Activated naive CD4-positive, alpha-beta T cell treated with anti-CD3 and anti-CD28 coated beads, Interleukin-2, amount 50 U/mL, for 24 hours (primary cell): ENCODE measurements at regions not wholly inside any gene's neighbourhood (a gene's known extent, or its start where the extent isn't known, plus 50 kb on each side); places are given as distances from the start of the nearest gene placed in this dataset.

Experiments used
- H3K27ac Mint-ChIP-seq: one replicate; pipeline ENCODE4 v1.8.0; 2021; ENCODE audit warnings: mild to moderate bottlenecking, mixed read lengths
- H3K27me3 Mint-ChIP-seq: one replicate; pipeline ENCODE4 v1.8.0; 2021; ENCODE audit warnings: mixed read lengths
- H3K36me3 Mint-ChIP-seq: one replicate; pipeline ENCODE4 v1.8.0; 2021; ENCODE audit warnings: mixed read lengths
- H3K4me1 Mint-ChIP-seq: one replicate; pipeline ENCODE4 v1.8.0; 2021; ENCODE audit warnings: mixed read lengths
- H3K4me3 Mint-ChIP-seq: one replicate; pipeline ENCODE4 v1.8.0; 2021; ENCODE audit warnings: mild to moderate bottlenecking, mixed read lengths
- H3K9me3 Mint-ChIP-seq: one replicate; pipeline ENCODE4 v1.8.0; 2021; ENCODE audit warnings: mixed read lengths

- Mint-ChIP-seq H3K9me3 (no peaks in the 10 kb centered on the region), H3K27me3 (no peaks in the 10 kb centered on the region), H3K27ac (no peak overlapping the region), H3K4me3 (no peak overlapping the region), H3K36me3 (no peaks in the 10 kb centered on the region), H3K4me1 (no peaks in the 10 kb centered on the region)
Observed at GRCh38 chr17:71942626-71943025, 178.2 kb upstream of the SOX9 start.

- Mint-ChIP-seq H3K9me3 (no peaks in the 10 kb centered on the region), H3K36me3 (no peaks in the 10 kb centered on the region), H3K27ac (no peak overlapping the region), H3K4me3 (no peak overlapping the region), H3K4me1 (no peaks in the 10 kb centered on the region), H3K27me3 (no peaks in the 10 kb centered on the region)
Observed at GRCh38 chr17:71948703-71949422, 172.0 kb upstream of the SOX9 start.

GRCh38 chr17:71959154-71959553, 161.7 kb upstream of the SOX9 start:
- no peaks in the 10 kb centered on the region for H3K36me3 Mint-ChIP-seq
- no peak overlapping the region for H3K4me3 Mint-ChIP-seq
- no peaks in the 10 kb centered on the region for H3K4me1 Mint-ChIP-seq
- peaks cover 1% of the 10 kb centered on the region for H3K27me3 Mint-ChIP-seq
- no peak overlapping the region for H3K27ac Mint-ChIP-seq
- H3K9me3 Mint-ChIP-seq, result peaks cover 11% of the 10 kb centered on the region

- H3K36me3 Mint-ChIP-seq, result no peaks in the 10 kb centered on the region
- no peak overlapping the region for H3K4me3 Mint-ChIP-seq
- peaks cover 3% of the 10 kb centered on the region for H3K9me3 Mint-ChIP-seq
- no peaks in the 10 kb centered on the region for H3K27me3 Mint-ChIP-seq
- H3K4me1 Mint-ChIP-seq, result no peaks in the 10 kb centered on the region
- no peak overlapping the region for H3K27ac Mint-ChIP-seq
Observed at GRCh38 chr17:71963351-71963750, 157.5 kb upstream of the SOX9 start.

GRCh38 chr17:71963791-71964190, 157.0 kb upstream of the SOX9 start:
- no peaks in the 10 kb centered on the region for H3K27me3 Mint-ChIP-seq
- H3K9me3 Mint-ChIP-seq, result peaks cover 3% of the 10 kb centered on the region
- no peaks in the 10 kb centered on the region for H3K36me3 Mint-ChIP-seq
- H3K4me1 Mint-ChIP-seq, result no peaks in the 10 kb centered on the region
- no peak overlapping the region for H3K27ac Mint-ChIP-seq
- H3K4me3 Mint-ChIP-seq, result no peak overlapping the region

GRCh38 chr17:71964559-71964958, 156.3 kb upstream of the SOX9 start:
- Mint-ChIP-seq H3K4me1 (no peaks in the 10 kb centered on the region), H3K27ac (no peak overlapping the region), H3K36me3 (no peaks in the 10 kb centered on the region), H3K4me3 (no peak overlapping the region), H3K27me3 (no peaks in the 10 kb centered on the region), H3K9me3 (peaks cover 3% of the 10 kb centered on the region)

- Mint-ChIP-seq H3K9me3 (no peaks in the 10 kb centered on the region), H3K27me3 (no peaks in the 10 kb centered on the region), H3K27ac (no peak overlapping the region), H3K36me3 (no peaks in the 10 kb centered on the region), H3K4me1 (no peaks in the 10 kb centered on the region), H3K4me3 (no peak overlapping the region)
Observed at GRCh38 chr17:71966055-71966454, 154.8 kb upstream of the SOX9 start.

- no peaks in the 10 kb centered on the region for H3K4me1 Mint-ChIP-seq
- H3K36me3 Mint-ChIP-seq, result no peaks in the 10 kb centered on the region
- no peaks in the 10 kb centered on the region for H3K27me3 Mint-ChIP-seq
- H3K4me3 Mint-ChIP-seq, result no peak overlapping the region
- H3K9me3 Mint-ChIP-seq, result no peaks in the 10 kb centered on the region
- no peak overlapping the region for H3K27ac Mint-ChIP-seq
Observed at GRCh38 chr17:71966459-71967313, 154.1 kb upstream of the SOX9 start.

- no peaks in the 10 kb centered on the region for H3K4me1 Mint-ChIP-seq
- no peaks in the 10 kb centered on the region for H3K27me3 Mint-ChIP-seq
- H3K4me3 Mint-ChIP-seq, result no peak overlapping the region
- peaks cover 4% of the 10 kb centered on the region for H3K9me3 Mint-ChIP-seq
- H3K36me3 Mint-ChIP-seq, result no peaks in the 10 kb centered on the region
- H3K27ac Mint-ChIP-seq, result no peak overlapping the region
Observed at GRCh38 chr17:71969500-71969899, 151.3 kb upstream of the SOX9 start.

- Mint-ChIP-seq H3K27me3 (no peaks in the 10 kb centered on the region), H3K27ac (no peak overlapping the region)
Observed at GRCh38 chr17:71970312-71970711, 150.5 kb upstream of the SOX9 start.

GRCh38 chr17:71974051-71974450, 146.8 kb upstream of the SOX9 start:
- no peaks in the 10 kb centered on the region for H3K4me1 Mint-ChIP-seq
- no peak overlapping the region for H3K4me3 Mint-ChIP-seq
- H3K27ac Mint-ChIP-seq, result no peak overlapping the region
- no peaks in the 10 kb centered on the region for H3K27me3 Mint-ChIP-seq
- H3K9me3 Mint-ChIP-seq, result peaks cover 4% of the 10 kb centered on the region
- H3K36me3 Mint-ChIP-seq, result no peaks in the 10 kb centered on the region

More at GRCh38 chr17:71970312-71970711, 150.5 kb upstream of the SOX9 start:
- Mint-ChIP-seq H3K4me3 (no peak overlapping the region), H3K36me3 (no peaks in the 10 kb centered on the region), H3K4me1 (no peaks in the 10 kb centered on the region), H3K9me3 (peaks cover 4% of the 10 kb centered on the region)

GRCh38 chr17:71975331-71975801, 145.5 kb upstream of the SOX9 start:
- H3K4me3 Mint-ChIP-seq, result no peak overlapping the region
- H3K9me3 Mint-ChIP-seq, result peaks cover 4% of the 10 kb centered on the region
- no peak overlapping the region for H3K27ac Mint-ChIP-seq
- no peaks in the 10 kb centered on the region for H3K27me3 Mint-ChIP-seq
- H3K4me1 Mint-ChIP-seq, result no peaks in the 10 kb centered on the region
- no peaks in the 10 kb centered on the region for H3K36me3 Mint-ChIP-seq

GRCh38 chr17:71976011-71976649, 144.7 kb upstream of the SOX9 start:
- no peaks in the 10 kb centered on the region for H3K36me3 Mint-ChIP-seq
- peaks cover 4% of the 10 kb centered on the region for H3K9me3 Mint-ChIP-seq
- H3K4me1 Mint-ChIP-seq, result no peaks in the 10 kb centered on the region
- no peak overlapping the region for H3K4me3 Mint-ChIP-seq
- no peaks in the 10 kb centered on the region for H3K27me3 Mint-ChIP-seq
- H3K27ac Mint-ChIP-seq, result no peak overlapping the region

- Mint-ChIP-seq H3K4me1 (no peaks in the 10 kb centered on the region), H3K4me3 (no peak overlapping the region), H3K9me3 (peaks cover 9% of the 10 kb centered on the region), H3K36me3 (no peaks in the 10 kb centered on the region), H3K27me3 (no peaks in the 10 kb centered on the region), H3K27ac (no peak overlapping the region)
Observed at GRCh38 chr17:71978435-71978834, 142.4 kb upstream of the SOX9 start.

GRCh38 chr17:71980171-71980570, 140.6 kb upstream of the SOX9 start:
- no peaks in the 10 kb centered on the region for H3K4me1 Mint-ChIP-seq
- no peaks in the 10 kb centered on the region for H3K36me3 Mint-ChIP-seq
- H3K27ac Mint-ChIP-seq, result no peak overlapping the region
- H3K9me3 Mint-ChIP-seq, result peaks cover 5% of the 10 kb centered on the region
- no peaks in the 10 kb centered on the region for H3K27me3 Mint-ChIP-seq
- no peak overlapping the region for H3K4me3 Mint-ChIP-seq

GRCh38 chr17:71983828-71984227, 137.0 kb upstream of the SOX9 start:
- no peaks in the 10 kb centered on the region for H3K27me3 Mint-ChIP-seq
- H3K27ac Mint-ChIP-seq, result no peak overlapping the region
- no peaks in the 10 kb centered on the region for H3K4me1 Mint-ChIP-seq
- no peak overlapping the region for H3K4me3 Mint-ChIP-seq
- H3K36me3 Mint-ChIP-seq, result no peaks in the 10 kb centered on the region
- peaks cover 5% of the 10 kb centered on the region for H3K9me3 Mint-ChIP-seq
